A549 (cell line): ENCODE measurements at regions not wholly inside any gene's neighbourhood (a gene's known extent, or its start where the extent isn't known, plus 50 kb on each side); places are given as distances from the start of the nearest gene placed in this dataset.

Source experiments
- ATAC-seq, 2 experiments: fragments of 200-7000 bp in 1 of 2; fragments of >200 bp in 1 of 2; cut with Nextera tagmentation in 1 of 2; cut with Tn5 transposase in 1 of 2; 3 replicates each; pipeline versions ENCODE4 v1.8.0 to v1.9.1; 2018 to 2020; ENCODE audit warnings: mild to moderate bottlenecking in 1 of 2, moderate library complexity in 1 of 2
- CTCF ChIA-PET: fragments of 300-600 bp; sonication (Branson Sonifier 250); formaldehyde crosslinking; extraction: SDS; loops from one replicate; lab custom pipeline; 2021; ENCODE audit warnings: antibody characterized with exemption, inconsistent platforms; lab: Yijun Ruan, JAX
- POLR2A ChIA-PET: fragments of 350-600 bp; formaldehyde crosslinking; extraction: SDS; loops from one replicate; lab custom pipeline; 2021; ENCODE audit warnings: antibody characterized with exemption, inconsistent platforms; lab: Yijun Ruan, JAX
- DNase-seq, 2 experiments: peaks; one replicate each; pipeline versions ENCODE4 v3.0.0 to v3.0.0-alpha.2; 2011 to 2016; ENCODE audit warnings: low read depth in 1 of 2, low spot score in 1 of 2
- FAIRE-seq: peaks from 2 replicates; lab custom pipeline; 2011; peaks lifted over from hg19 to GRCh38; lab: Jason Lieb, UNC
- H3K27ac ChIP-seq, 2 experiments: fragments of >200 bp; sonication (Bioruptor Twin); formaldehyde crosslinking; 3 replicates each; pipeline ENCODE4 v1.5.1; 2016 to 2017
- H3K4me1 ChIP-seq: fragments of >200 bp; sonication (Bioruptor Twin); formaldehyde crosslinking; 3 replicates; pipeline ENCODE4 v1.6.1; 2016
- H3K4me2 ChIP-seq: fragments of >200 bp; sonication (Bioruptor Twin); formaldehyde crosslinking; 3 replicates; pipeline ENCODE4 v1.6.1; 2016
- H3K4me3 ChIP-seq: fragments of >200 bp; sonication (Bioruptor Twin); formaldehyde crosslinking; 3 replicates; pipeline ENCODE4 v1.5.1; 2016
- H3K9me3 ChIP-seq: fragments of >200 bp; sonication (Bioruptor Twin); formaldehyde crosslinking; 3 replicates; pipeline ENCODE4 v1.6.1; 2016
- ATOH8 ChIP-seq: fragments of 250-450 bp; sonication (Bioruptor Pico); IDR thresholded peaks from 2 replicates; pipeline ENCODE4 v1.5.0; 2020; ENCODE audit warnings: low read depth, mild to moderate bottlenecking, moderate library complexity
- BCL3 ChIP-seq: fragments of >200 bp; sonication (Bioruptor Twin); formaldehyde crosslinking; IDR thresholded peaks from 3 replicates; pipeline ENCODE4 v1.6.1; 2016
- CBX8 ChIP-seq: fragments of 200-600 bp; sonication (generic); IDR thresholded peaks from 2 replicates; pipeline ENCODE4 v1.6.1; 2016
- ESRRA ChIP-seq: fragments of 150-350 bp; IDR thresholded peaks from 2 replicates; pipeline ENCODE4 v1.6.1; 2014; ENCODE audit warnings: mild to moderate bottlenecking, low read length, borderline replicate concordance
- FOSL2 ChIP-seq, 2 experiments: fragments of 450-650 bp in 1 of 2; fragments of >200 bp in 1 of 2; sonication (Bioruptor Twin) in 1 of 2; formaldehyde crosslinking; IDR thresholded peaks; 2 replicates each; pipeline versions ENCODE4 v1.5.0 to v1.6.1; 2016 to 2020; ENCODE audit warnings: mild to moderate bottlenecking in 1 of 2, moderate library complexity in 1 of 2
- FOXS1 ChIP-seq: fragments of 250-450 bp; sonication (Bioruptor Pico); IDR thresholded peaks from 2 replicates; pipeline ENCODE4 v1.5.0; 2020; ENCODE audit warnings: mild to moderate bottlenecking, moderate library complexity
- GATA3 ChIP-seq: IDR thresholded peaks from 2 replicates; pipeline ENCODE4 v1.6.1; 2012; ENCODE audit warnings: borderline replicate concordance
- HDAC2 ChIP-seq: fragments of 200-600 bp; sonication (generic); IDR thresholded peaks from 2 replicates; pipeline ENCODE4 v1.6.1; 2016
- HOXA7 ChIP-seq: fragments of 250-450 bp; sonication (Bioruptor Pico); IDR thresholded peaks from 2 replicates; pipeline ENCODE4 v1.5.0; 2020; ENCODE audit warnings: mild to moderate bottlenecking, moderate library complexity
- HOXB13 ChIP-seq: fragments of 250-450 bp; sonication (Bioruptor Pico); IDR thresholded peaks from 2 replicates; pipeline ENCODE4 v1.5.0; 2020; ENCODE audit warnings: low read depth, mild to moderate bottlenecking, moderate library complexity
- HOXB5 ChIP-seq: fragments of 250-450 bp; sonication (Bioruptor Pico); IDR thresholded peaks from 2 replicates; pipeline ENCODE4 v1.5.0; 2020; ENCODE audit warnings: mild to moderate bottlenecking, moderate library complexity
- MAFK ChIP-seq: fragments of 450-650 bp; IDR thresholded peaks from 2 replicates; pipeline ENCODE4 v1.6.1; 2014; ENCODE audit not compliant: partially characterized antibody
- MYC ChIP-seq: IDR thresholded peaks from 2 replicates; pipeline ENCODE4 v1.6.1; 2012; ENCODE audit warnings: mild to moderate bottlenecking, inconsistent platforms, low read length, improper control_type of control experiment, borderline replicate concordance
- NFE2L2 ChIP-seq: fragments of 150-350 bp; conservative IDR thresholded peaks from 2 replicates; pipeline ENCODE4 v1.6.1; 2014; ENCODE audit warnings: low read length
- POLR2A ChIP-seq: IDR thresholded peaks from 2 replicates; pipeline ENCODE4 v1.6.1; 2012; ENCODE audit warnings: mild to moderate bottlenecking, low read length
- RFX5 ChIP-seq: fragments of 450-650 bp; IDR thresholded peaks from 2 replicates; pipeline ENCODE4 v1.7.1; 2014; ENCODE audit warnings: antibody characterized with exemption, mild to moderate bottlenecking, moderate library complexity
- SREBF2 ChIP-seq: fragments of 450-650 bp; IDR thresholded peaks from 2 replicates; pipeline ENCODE4 v1.6.1; 2014; ENCODE audit warnings: mild to moderate bottlenecking, moderate library complexity
- TFCP2L1 ChIP-seq: fragments of 250-450 bp; sonication (Bioruptor Pico); IDR thresholded peaks from 2 replicates; pipeline ENCODE4 v1.5.0; 2021; ENCODE audit warnings: mild to moderate bottlenecking
- USF2 ChIP-seq: fragments of 450-650 bp; IDR thresholded peaks from 2 replicates; pipeline ENCODE4 v1.6.1; 2014; ENCODE audit warnings: antibody characterized with exemption
- ZC3H11A ChIP-seq: fragments of 450-650 bp; IDR thresholded peaks from 2 replicates; pipeline ENCODE4 v1.6.1; 2014; ENCODE audit warnings: antibody characterized with exemption, mild to moderate bottlenecking
- ZFP36 ChIP-seq: fragments of 450-650 bp; IDR thresholded peaks from 2 replicates; pipeline ENCODE4 v1.6.1; 2014; ENCODE audit warnings: borderline replicate concordance; ENCODE audit not compliant: partially characterized antibody
- WGBS: methylation state at CpG from one replicate; pipeline ENCODE4 v1.1.6; 2017; ENCODE audit errors: missing lambda C conversion rate; 5-methylcytosine and 5-hydroxymethylcytosine counted together
- TF ChIP-seq, protein P1 (sequence below): fragments of 200-600 bp; sonication (generic); IDR thresholded peaks from 2 replicates; pipeline ENCODE4 v1.6.1; 2016; ENCODE audit warnings: antibody characterized with exemption, mild to moderate bottlenecking, moderate library complexity

DNA sequence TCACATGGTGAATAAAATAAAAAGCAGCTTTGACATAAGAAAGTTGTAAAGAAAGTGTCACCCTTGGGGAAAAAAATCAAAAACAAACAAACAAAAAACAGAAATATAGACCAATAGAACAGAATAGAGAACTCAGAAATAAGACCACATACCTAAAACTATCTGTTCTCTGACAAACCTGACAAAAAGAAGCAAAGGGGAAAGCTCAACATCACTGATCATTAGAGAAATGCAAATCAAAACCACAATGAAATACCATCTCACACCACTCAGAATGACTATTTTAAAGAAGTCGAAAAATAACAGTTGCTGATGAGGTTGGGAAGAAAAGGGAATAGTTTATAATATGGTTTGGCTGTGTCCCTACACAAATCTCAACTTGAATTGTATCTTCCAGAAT, 159.1 kb downstream of the TINAG start:
- CTCF ChIA-PET, result no interaction called here
- POLR2A ChIA-PET, result no interaction called here
- TF ChIP-seq HOXA7 (CRISPR knock-in tag), result no peak
- no peak for TF ChIP-seq CBX8
- no peak for TF ChIP-seq GATA3
- TF ChIP-seq POLR2A, result no peak
- TF ChIP-seq, all 56 proteins: peak for 0
- ATAC-seq, result no peak
- H3K27ac ChIP-seq, result no peak overlapping the region
- WGBS, result 20% methylated on average over 1 of the region's 1 CpG
- H3K4me1 ChIP-seq, result no peaks in the 10 kb centered on the region
- FAIRE-seq, result no peak
- no peak overlapping the region for H3K4me2 ChIP-seq
- DNase-seq, result no peak
- no peaks in the 10 kb centered on the region for H3K9me3 ChIP-seq
- no peak overlapping the region for H3K4me3 ChIP-seq

DNA sequence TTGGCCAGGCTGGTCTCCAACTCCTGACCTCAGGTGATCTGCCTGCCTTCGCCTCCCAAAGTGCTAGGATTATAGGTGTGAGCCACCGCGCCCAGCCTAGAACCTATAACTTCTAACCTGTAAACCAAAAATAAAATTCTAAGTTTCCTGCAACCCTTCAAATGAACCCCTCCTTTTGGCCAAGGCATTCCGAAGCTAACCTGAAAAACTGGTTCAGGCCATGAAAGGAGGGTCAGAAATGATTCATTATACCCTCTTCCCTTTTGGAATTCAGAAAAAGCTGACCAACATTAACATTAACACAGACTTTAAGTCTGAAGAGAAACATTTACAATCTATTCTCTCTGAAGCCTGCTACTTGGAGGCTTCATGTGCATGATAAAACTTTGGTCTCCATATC, 165.1 kb downstream of the TINAG start:
- Histone ChIP-seq H3K4me2 (no peak overlapping the region), H3K9me3 (no peaks in the 10 kb centered on the region), H3K27ac (no peak overlapping the region)
- FAIRE-seq (no peak), ATAC-seq (no peak), DNase-seq (no peak)
- POLR2A ChIA-PET, result no interaction called here
- CTCF ChIA-PET, result no interaction called here
- TF ChIP-seq TFCP2L1 (CRISPR knock-in tag) (no peak), ZFP36 (no peak)
- TF ChIP-seq, all 56 proteins: peak for 0
- Histone ChIP-seq H3K4me1 (no peaks in the 10 kb centered on the region), H3K4me3 (no peak overlapping the region)
- 67% methylated on average over 4 of the region's 4 CpGs for WGBS

DNA sequence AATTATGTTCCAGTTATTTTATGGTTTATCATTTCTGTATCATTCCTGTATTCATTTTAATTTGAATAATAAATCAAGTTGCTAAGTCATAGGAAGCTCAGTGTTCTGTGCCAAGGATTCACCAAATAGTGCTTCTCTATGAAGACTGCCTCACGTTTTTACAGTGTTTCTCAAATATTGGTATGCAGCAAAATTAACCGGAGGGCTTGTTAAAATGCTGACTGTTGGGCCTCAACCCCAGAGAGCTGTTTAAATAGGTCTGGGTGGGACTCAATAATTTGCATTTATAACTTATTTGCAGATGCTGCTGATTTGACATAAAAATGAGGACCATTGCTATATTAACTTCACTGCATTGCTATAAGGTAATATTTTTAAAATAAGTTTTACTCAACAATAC, 166.7 kb downstream of the TINAG start:
- Histone ChIP-seq H3K4me3 (no peak overlapping the region), H3K9me3 (no peaks in the 10 kb centered on the region), H3K4me2 (no peak overlapping the region), H3K4me1 (no peaks in the 10 kb centered on the region), H3K27ac (no peak overlapping the region)
- DNase-seq (no peak), FAIRE-seq (no peak), ATAC-seq (no peak)
- CTCF ChIA-PET, result no interaction called here
- POLR2A ChIA-PET, result no interaction called here
- TF ChIP-seq FOSL2 (IDR thresholded peaks at IDR 0.05) (no peak), FOSL2 (CRISPR knock-in tag; IDR thresholded peaks at IDR 0.05) (no peak), BCL3 (no peak), FOXS1 (CRISPR knock-in tag) (no peak), USF2 (no peak), RFX5 (no peak), ESRRA (no peak), MYC (no peak), SREBF2 (no peak), GATA3 (no peak), ATOH8 (CRISPR knock-in tag) (no peak), HOXB5 (CRISPR knock-in tag) (no peak), MAFK (no peak), HDAC2 (no peak), NFE2L2 (no peak), ZC3H11A (no peak), HOXB13 (CRISPR knock-in tag) (no peak)
- TF ChIP-seq, protein P1, sequence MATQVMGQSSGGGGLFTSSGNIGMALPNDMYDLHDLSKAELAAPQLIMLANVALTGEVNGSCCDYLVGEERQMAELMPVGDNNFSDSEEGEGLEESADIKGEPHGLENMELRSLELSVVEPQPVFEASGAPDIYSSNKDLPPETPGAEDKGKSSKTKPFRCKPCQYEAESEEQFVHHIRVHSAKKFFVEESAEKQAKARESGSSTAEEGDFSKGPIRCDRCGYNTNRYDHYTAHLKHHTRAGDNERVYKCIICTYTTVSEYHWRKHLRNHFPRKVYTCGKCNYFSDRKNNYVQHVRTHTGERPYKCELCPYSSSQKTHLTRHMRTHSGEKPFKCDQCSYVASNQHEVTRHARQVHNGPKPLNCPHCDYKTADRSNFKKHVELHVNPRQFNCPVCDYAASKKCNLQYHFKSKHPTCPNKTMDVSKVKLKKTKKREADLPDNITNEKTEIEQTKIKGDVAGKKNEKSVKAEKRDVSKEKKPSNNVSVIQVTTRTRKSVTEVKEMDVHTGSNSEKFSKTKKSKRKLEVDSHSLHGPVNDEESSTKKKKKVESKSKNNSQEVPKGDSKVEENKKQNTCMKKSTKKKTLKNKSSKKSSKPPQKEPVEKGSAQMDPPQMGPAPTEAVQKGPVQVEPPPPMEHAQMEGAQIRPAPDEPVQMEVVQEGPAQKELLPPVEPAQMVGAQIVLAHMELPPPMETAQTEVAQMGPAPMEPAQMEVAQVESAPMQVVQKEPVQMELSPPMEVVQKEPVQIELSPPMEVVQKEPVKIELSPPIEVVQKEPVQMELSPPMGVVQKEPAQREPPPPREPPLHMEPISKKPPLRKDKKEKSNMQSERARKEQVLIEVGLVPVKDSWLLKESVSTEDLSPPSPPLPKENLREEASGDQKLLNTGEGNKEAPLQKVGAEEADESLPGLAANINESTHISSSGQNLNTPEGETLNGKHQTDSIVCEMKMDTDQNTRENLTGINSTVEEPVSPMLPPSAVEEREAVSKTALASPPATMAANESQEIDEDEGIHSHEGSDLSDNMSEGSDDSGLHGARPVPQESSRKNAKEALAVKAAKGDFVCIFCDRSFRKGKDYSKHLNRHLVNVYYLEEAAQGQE, result no peak
- 45% methylated on average over 2 of the region's 2 CpGs for WGBS
